SKM-1 treated with dmso at 0.1 percent for 144 hours (cell line): ENCODE measurements at regions not wholly inside any gene's neighbourhood (a gene's known extent, or its start where the extent isn't known, plus 50 kb on each side); places are given as distances from the start of the nearest gene placed in this dataset.

Experiments used
- DNase-seq: peaks from one replicate; lab custom pipeline; 2025; ENCODE audit not compliant: unreplicated experiment; lab: John Stamatoyannopoulos, UW

DNA sequence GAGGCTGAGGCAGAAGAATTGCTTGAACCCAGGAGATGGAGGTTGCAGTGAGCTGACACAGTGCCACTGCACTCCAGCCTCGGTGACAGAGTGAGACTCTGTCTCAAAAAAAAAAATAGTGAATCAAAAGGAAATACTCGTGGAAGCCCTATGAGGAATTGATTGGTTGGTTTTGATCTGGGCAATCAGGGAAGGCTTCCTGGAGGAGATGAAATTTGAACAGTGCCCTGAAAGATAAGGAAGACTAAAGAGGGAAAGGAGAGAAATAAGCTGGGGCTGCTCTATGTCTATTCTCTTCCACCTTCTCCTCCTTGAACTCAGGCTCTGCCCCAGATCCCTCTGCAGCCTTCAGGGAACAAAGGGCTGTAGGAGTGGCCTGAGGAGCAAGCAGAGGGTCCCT lies 54.1 kb downstream of the IRF2BPL start:
- DNase-seq, result no peak

GRCh38 chr14:76971549-76971948 lies 57.0 kb downstream of the IRF2BPL start:
- DNase-seq, result no peak

DNA sequence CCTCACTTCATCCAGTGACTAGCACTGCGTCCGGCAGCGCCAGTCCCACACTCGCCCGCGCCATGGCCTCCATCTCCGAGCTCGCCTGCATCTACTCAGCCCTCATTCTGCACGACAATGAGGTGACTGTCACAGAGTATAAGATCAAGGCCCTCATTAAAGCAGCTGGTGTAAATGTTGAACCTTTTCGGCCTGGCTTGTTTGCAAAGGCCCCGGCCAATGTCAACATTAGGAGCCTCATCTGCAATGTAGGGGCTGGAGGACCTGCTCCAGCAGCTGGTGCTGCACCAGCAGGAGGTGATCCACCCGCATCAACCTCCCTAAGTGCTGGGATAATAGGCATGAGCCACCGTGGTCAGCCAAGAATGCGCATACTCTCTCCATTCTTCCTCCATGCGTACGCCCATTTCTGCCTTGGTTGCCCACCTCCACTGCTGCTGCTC lies 59.9 kb downstream of the IRF2BPL start:
- DNase-seq, result no peak

- no peak for DNase-seq
Measured at GRCh38 chr14:76967788-76968187, 60.7 kb downstream of the IRF2BPL start.

DNA sequence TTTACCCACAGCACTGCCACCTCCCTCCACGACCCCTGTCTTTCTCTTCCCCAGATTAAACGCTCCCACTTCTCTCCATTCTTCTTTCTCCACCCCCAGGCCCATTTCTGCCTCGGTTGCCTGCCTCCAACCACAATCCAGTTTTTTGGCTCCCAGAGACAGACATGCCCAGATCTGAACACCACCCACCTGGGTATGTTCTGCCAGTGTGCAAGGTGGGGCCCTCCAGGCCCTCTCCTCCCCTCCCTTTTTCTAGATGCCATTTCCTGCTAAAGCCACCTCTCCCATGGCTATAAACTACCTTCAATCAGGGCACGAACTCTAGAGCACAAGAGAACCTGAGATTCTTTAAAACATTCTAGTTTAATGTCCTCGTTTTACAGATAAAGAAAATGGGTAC lies 63.3 kb downstream of the IRF2BPL start:
- DNase-seq, result no peak

DNA sequence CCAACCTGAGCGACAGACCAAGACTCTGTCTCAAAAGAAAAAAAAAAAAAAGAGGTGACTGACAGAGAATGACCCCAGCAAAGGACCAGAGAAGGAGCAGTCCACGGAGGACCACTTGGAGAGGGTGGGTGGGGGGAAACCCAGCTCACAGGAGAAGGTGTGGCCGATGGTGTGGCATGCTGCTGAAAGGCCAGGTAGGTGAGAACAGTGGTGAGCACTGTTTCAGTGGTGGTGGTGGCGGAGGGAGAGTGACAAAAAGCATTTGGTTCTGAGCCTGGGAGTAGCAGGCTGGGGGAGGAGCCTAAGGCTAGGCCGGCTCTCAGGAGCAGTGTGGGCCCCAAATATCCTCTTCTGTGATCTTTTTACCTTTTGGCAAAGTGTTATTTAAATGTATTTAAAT lies 63.8 kb downstream of the IRF2BPL start:
- no peak for DNase-seq

GRCh38 chr14:76963372-76963771 lies 65.1 kb downstream of the IRF2BPL start:
- DNase-seq, result no peak

DNA sequence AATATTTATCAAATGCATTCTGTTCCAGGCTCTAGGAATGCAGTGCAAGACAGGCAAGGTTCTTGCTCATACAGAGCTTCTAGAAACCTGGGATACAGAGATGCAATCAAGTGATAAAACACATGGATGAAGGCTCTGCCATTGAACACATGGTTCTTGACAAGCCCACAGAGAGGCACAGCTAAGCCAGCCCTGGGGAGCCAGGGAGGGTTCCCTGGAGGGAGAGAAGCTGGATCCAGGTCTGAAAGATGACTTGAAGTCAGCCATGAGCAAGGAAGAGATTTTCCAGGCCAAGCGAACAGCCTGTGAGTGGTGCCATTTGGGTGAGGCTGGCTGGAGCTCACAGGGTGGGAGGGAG lies 66.2 kb downstream of the IRF2BPL start:
- DNase-seq, result no peak

GRCh38 chr14:76961631-76962302 lies 66.7 kb downstream of the IRF2BPL start:
- DNase-seq, result peak; percentile 82

DNA sequence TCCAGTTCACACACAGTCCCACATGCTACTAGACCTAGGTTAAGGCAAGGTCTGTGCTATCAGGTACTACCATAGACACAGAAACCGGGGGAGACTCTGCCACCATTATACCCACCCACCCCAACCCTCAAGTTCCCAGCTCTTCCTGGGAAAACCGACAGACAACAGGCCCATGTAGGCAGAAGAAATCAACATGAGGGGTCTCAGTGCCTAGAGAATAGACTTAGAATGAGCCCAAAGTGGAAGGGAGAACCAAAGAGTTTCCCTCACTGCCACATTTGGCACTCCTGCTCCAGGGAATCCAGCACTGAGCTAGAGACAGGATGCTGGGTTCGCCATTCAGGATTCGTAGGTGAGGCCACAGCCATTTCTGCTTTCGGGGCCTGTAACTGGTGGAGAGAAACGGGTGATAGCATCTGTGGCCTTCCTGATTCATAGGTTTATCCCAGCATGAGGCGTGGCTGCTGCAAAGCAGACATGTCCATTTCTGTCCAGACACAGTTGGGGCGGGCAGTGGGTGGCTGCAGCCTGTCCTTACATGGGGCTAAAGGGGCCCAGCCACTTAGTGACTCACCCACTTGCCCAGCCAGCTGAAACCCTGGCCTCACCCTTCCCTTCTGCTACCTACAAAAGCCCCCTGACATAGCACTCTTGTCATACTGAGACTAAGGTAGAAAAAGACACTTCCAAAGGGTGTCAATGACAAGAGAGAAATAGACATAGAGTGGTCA lies 69.4 kb downstream of the IRF2BPL start:
- no peak for DNase-seq

GRCh38 chr14:76958020-76958979 lies 70.2 kb downstream of the IRF2BPL start:
- DNase-seq, result no peak

GRCh38 chr14:76957224-76957891 lies 71.2 kb downstream of the IRF2BPL start:
- no peak for DNase-seq

- DNase-seq, result peak; percentile 62
Measured at GRCh38 chr14:76956316-76957090, 72.0 kb downstream of the IRF2BPL start.

DNA sequence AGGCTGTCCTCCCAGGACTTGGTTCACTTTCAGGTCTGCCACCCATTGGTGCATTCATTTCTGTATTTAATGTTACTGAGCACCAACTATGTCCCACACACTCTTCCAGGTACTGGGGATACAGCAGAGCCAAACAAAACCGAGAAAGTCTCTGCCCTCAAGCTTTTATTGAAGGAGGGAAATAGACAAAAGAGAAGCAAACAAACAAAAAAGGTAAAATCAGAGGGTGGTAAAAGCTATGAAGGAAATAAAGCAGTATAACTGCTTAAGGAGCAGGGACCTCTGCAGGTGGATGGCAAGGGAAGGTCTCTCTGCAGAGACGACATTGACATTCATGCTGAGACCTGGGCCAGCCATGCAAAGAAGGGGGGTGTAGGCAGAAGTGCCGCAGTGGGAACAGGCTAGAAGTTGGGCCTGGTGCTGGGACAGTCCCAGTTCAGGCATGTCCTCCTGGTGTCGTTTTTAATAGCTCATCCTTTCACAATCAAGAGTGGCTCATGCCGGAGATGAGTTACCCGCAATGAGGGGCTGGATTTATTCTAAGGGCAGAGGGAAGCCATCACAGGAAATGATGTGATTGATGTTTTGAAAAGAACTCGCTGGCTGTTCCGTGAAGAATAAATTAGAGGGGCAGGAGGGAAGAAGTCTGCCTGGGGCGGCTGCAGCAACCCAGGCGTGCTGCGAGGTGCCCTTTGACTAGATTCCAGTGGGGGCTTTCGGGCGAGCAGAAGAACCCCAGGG lies 72.8 kb downstream of the IRF2BPL start:
- DNase-seq, result peak; percentile 33

DNA sequence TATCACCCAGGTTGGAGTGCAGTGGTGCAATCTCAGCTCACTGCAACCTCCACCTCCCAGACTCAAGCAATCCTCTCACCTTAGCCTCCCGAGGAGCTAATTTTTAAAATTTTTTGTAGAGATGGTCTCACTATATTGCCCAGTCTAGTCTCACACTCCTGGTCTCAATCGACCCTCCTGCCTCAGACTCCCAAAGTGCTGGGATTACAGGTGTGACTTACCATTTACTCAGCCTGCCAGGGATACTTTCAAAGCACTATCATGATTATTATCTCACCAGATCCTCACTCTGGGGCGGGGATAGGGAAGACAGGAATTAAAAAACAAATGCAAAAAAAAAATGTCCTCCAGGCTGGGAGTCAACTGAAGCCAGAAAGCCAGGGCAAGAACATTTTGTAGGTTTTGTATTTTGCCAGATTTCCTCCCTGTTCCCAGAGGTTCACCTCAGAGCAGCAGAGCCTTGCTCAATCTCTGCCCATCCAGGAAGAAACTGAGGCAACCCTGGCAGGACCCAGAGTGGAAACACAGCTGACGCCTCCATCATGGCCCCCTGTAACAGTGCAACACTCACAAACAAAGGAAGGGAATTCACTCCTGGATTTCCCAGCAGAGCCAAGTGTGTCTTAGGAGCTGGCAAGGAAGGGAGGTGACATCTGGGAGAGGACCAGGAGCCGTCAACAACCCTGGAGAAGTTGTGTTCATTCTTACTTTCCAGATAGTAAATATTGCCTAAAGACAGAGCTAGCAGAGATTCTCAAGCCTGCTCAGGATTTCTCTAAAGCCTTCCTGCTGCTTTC lies 73.9 kb downstream of the IRF2BPL start:
- DNase-seq, result no peak

- no peak for DNase-seq
Measured at GRCh38 chr14:76953311-76953945, 75.1 kb downstream of the IRF2BPL start.

- no peak for DNase-seq
Measured at GRCh38 chr14:76951166-76951565, 77.3 kb downstream of the IRF2BPL start.
